HG02763 (cell line): ENCODE measurements at regions not wholly inside any gene's neighbourhood (a gene's known extent, or its start where the extent isn't known, plus 50 kb on each side); places are given as distances from the start of the nearest gene placed in this dataset.
"Not testable (repeated sequence)": the region's sequence is repeated elsewhere in the genome, so short reads cannot be mapped to it uniquely, and the experiment has no call there.

Experiments used
- ATAC-seq: cut with Tn5 transposase; IDR thresholded peaks from one replicate; pipeline ENCODE4 v1.9.1; 2021; ENCODE audit warnings: mild to moderate bottlenecking, moderate library complexity; ENCODE audit not compliant: unreplicated experiment

DNA sequence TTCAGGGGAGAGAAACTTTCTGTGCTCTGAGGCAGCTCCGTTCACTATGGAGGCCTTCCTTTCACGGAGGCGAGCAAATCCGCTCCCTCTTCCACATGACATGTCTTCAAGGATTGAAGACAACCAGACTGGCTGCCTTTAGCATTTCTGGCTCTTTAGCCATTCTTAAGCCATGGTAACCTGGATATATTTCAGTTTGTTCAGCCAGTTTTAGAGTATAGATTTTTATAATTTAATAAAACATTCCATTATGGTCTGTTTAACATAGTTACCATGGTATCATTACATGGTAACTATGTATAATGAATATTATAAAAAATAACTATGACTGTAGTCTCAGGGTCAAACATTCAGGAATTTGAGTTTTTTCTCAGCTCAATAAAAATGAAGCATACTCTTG lies 54.2 kb upstream of the NFIA start:
- ATAC-seq = no peak

DNA sequence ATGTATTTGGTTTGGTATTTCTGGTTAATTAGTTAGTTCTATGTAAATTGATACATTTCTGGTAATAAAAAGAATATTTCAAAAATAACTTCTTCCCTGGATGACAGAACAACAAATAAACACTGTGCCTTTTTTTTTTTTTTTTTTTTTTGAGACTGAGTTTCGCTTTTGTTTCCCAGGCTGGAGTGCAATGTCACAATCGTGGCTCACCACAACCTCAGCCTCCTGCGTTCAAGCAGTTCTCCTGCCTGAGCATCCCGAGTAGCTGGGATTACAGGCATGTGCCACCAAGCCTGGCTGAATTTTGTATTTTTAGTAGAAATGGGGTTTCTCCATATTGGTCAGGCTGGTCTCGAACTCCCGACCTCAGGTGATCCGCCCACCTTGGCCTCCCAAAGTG lies 64.3 kb upstream of the NFIA start:
- ATAC-seq = not testable (repeated sequence)

DNA sequence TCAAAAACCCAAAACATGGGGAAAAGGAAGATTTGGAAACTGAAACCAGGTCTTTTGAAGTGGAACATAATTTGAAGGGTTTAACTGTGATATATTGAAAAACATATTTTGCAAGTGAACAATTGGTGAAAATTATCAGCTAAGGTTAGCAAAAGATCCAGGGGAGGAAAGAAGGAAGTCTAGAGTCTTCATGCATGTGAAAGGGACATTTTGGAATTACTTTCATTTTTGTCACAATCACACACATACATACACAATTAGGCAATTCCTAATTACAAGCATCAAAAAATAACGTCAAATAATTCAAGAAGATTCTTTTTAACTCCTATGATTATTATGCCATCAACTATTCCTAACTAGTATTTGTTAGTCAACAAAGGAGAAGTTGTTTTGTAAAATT lies 64.7 kb upstream of the NFIA start:
- ATAC-seq = no peak

DNA sequence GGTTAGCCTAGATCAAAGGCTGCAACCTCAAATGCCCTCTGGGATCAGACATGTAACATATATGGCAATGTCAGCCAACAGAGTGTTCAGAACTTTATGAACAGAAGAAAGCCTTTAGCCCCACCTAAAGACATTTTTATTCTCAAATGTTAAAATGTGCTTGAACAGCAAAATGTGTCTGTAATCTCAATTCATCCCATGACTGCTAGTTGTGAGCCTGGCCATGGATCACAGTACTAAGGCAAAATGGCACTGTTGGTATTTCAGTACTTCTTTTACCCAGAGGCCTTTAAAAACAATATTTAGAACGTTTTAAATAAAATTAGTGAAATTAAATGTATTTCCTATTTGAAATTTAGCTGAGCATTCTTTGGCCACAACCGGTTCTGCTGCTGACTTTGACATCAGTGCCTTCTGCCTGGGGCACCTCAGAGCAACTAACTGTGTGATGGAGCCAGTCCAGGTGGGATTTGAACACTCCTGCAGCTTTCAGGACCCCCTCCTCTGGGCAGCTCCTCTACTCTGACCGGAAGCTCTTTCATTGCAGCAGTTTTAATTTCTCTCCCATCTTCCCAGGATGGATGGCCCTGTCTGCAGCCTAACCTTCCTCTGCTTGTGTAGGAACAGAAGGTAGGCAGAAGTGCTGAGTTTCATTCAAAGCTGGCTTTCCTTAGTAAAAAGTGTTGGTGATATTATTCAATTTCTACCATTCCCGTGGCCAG lies 68.3 kb upstream of the NFIA start:
- no peak for ATAC-seq

DNA sequence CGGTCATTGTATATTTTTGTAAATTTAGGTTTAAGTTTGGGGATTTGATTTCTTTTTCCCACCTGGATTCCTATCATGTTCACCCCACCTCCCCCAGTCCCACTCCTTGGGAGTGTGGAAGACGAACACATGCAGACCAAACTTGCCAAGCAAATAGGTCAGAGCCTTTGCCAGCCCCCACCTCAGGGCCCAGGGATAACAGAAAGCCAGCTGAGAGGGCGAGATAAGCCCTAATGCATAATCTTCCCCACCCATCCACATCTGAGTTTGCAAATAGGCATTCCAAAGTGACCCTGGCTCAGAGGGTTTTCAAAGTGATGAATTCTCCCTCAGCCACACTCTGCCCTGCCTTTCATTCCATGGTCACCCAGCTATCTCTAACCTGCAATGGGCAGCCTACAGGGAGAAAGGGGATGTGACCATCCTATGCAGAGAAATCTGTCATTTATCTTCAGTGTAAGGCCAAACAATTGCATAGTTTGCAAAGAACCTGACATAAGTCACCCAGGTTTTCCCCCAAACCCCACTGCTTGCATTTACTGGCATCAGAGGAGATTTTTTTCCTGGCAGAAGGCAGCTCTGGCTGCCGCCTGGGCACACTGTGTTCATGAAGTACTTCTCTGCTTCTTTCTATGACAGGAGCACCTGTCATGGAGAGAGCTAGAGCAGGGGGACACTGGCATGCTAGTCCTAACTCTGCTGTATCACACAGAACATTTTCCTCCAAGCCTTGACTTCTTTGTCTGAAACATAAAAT lies 69.0 kb upstream of the NFIA start:
- no peak for ATAC-seq

DNA sequence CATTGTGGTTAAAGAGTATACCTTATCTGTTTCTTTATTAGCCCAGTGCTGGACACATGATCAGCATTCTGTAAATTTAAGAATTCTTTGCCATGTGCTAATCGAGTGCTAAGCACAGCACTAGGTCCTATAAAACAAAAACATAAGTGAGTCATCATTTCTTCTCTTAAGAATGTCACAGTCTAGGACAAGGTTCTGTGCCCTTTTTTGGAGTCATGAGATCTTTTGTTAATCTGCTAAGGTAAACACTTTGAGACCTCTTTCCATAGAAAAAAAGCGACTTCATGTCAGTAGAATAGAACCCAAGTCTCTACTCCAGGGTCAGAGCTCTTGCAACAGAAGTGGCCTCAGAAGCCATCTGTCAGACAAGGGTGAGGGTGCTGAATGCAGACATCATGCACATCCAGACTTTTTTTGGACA lies 70.0 kb upstream of the NFIA start:
- no peak for ATAC-seq

DNA sequence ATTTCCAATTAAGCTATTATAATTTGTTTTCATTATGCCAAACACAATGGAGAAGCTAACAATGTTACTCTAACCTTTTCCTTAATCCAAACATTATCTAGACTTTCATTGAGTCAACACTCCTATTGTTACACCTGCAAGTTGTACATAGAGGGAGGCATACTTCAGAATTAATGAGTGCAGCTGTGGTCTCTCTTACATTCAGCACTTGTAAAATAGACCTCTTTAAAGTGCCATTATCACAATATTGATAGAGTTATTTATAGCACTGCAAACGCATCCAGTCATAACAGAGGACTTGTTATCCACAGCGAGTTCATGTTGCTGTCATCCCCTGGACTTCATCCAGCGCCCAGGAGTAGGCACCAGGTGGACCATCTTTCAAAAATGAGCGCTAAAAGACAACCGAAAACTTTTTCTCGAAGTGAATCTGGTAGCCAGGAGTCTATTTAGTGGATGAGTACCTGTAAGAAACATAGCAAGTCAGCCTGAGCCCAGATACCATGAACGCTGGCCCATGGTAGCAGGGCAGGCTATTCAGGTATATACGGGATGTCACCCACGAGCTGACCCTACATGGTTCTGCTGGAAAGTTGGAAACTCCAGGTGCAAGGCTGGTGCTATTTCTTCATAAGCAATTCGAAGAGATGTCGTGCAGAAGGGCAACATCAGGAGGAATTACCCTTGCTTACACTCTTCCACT lies 70.6 kb upstream of the NFIA start:
- ATAC-seq = no peak

DNA sequence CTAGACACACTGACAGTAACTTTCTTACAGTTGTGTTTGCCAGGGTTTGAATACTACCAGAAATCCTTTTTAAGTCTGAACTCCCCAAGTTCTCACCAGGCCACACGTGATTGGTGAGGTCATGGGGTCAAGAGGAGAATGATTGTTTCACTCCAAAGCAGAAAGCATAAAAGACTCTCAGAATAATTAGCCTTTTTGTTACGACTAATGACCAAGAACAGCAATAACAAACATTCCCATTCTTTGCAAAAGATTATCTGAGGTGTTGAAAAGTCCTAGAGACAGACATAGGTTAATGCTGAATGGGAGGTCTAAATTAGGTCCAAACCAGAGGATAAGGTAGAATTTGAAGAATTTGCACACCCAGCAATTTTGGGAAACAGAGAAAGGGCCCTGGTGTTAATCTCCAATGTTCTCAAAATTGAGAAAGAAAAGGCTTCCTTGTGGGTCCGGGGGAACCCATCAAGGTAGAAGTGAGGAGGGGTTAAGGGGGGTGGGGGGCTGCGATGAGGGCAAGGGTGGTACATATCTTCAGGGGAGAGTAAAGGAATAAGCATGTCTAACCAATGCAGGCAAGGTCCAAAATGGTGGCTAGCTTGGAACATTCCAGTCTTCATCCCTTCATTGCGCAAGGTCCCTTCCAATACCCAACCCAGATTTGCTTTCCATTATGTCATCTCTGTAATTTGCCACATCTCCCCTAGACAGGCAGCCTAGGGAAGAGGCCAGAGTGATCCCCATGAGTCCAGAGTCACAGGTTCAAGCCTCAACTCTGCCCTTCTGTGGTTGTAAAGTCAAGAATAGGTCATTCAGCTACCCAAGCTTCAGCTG lies 74.6 kb upstream of the NFIA start:
- ATAC-seq = no peak

DNA sequence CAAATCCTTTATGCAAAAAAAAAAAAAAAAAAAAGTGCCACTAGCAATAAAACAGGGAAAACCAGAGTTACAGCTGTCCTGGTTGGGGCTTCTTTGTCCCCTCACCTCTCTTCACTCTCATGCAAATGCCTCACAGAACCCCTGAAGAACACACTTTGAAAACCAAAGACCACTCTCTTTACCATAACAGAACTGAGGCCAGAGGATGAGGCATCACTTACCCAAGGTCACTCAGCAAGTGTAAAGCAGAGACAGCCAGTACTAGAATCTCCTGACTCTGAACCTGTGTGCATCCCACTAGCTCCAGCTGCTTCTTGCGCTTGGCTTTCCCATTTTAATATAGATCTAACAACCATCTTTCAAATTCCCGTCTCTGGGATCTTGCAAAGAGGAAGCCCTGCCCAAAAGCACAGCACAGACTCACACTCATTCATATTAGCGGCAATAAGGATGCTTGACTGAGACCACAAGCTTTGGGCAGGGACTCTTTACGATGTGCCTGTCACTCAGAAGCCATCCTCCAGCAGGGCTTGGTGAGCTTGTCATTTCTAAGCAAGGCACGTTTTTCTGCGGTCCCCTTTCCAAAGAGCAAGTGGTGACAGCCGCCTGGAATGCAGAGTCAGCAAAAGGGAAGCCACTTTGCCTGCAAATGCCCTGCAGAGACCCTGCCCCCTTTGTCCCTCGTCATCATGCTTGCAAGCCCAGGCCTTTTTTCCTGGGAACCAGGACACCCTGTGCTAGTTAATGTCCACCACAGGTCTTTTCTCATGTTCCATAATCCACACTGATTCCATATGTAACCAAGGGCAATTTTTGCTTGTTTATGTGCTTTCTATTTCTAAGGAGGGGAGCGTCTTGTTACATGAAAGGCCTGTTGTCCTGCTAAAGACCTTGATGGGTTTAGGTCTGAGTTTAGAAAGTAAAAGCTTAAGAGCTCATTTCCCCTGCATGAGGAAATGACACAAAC lies 76.5 kb upstream of the NFIA start:
- ATAC-seq = no peak

DNA sequence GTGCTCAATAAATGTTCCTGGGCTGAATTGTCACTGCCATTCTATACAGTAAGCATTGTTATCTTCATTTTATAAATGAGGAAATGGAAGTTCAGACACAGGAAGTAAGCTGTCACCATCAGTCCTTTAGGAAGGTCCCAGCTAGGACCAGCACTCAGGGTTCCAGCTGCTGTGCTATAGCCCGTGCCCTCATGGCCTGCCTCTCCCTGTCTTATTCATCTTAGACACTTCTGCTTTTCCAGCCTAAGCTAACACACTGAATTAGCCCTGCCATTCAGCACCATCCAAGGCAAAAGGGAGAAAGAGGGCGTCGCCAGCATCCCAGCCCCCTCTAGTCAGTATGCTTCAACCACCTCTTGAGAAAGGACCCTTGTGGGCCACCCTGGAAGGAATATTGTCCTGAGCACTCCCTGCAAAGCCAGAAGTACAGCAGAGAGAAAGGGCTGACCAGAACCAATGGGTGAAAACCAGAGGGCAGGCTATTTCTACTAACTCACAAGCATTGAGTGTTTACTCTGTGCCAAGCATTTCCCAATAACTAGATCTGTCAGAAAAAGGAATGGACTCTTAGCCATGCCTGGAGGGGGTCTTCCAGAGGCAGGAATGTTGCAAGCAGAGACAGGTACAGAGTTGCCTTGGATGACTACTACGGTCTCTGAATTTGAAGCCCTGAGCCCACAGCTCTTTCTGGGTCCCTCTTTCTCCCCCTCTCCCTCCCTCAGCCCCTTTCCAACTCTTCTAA lies 77.9 kb upstream of the NFIA start:
- ATAC-seq = no peak

DNA sequence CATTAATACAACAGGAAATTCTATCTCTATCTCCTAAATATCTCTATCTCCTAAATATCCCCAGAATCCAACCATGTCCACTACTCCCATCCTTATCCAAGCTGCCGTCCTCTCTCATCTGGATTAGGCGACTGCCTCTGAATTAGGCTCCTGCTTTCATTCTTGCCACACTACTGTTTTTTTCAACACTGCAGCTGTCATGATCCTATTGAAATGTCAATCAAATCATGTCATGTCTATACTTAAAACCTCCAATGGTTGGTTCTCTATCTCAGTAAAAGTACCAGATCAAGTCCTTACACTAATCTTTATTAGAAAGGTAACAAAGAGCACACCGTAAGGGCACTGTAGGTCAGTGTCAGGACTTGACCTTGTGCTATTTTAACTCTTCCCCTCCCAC lies 82.0 kb upstream of the NFIA start:
- no peak for ATAC-seq

DNA sequence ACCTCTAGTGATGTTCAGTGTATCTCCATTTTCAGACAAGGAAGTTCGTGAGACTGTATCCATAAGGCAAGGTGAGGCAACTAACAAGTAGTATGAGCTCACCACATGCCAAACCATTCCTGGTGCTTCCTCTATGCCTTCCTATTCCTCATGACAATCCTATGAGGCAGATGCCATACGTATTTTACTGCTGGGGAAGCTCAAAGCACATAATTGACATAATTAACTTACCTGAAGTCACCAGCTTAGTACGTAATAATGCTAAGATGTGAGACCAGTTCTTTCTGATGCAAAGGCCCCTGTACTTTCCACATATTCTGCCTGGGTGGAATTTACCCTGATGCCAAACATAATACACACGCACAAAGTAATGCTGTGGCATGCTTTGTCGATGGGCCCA lies 83.6 kb upstream of the NFIA start:
- ATAC-seq = no peak

DNA sequence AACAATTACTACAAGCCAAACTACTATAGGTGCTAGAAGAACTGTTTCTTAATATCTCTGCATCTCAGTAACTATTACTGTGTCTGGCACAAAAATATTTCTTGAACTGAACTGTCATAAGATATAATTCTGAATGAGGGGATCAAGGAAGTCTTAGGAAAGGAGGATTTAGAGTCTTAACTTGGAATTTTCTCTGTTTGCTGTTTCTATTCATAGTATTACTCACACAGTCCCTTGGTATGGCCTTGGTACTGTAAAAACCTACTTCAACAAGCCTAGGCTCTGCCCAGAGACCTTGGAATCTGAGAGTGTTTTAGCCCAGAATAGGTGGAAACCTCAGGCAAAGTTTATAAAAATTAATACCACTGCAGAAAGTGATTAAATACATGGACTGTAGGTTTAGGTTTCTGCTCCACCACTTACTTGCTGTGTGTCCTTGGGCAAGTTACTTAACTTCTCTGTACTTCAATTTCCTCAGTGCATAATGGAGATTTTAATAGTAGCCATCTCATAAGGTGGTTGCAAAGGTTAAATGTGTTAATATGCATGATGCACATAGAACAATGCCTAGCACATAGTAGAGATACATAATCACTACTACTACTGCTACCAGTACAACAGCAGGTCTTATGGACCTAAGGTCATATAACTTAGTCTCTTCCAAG lies 87.4 kb upstream of the NFIA start:
- ATAC-seq = no peak

DNA sequence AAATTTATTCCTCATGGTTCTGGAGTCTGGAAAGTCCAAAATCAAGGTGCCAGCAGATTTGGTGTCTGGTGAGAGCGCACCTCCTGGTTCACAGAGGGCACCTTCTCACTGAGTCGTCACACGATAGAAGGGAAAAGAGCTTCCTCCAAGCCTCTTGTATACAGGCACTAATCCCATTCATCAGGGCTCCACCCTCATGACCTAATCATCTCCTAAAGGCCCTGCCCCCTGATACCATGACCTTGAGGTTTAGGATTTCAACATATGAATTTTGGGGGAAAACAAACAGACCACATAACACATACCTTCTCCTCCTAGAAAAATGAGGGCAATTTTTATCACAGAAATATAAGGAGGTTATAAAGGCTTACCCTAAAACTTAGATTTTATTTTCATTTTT lies 88.0 kb upstream of the NFIA start:
- ATAC-seq = no peak

DNA sequence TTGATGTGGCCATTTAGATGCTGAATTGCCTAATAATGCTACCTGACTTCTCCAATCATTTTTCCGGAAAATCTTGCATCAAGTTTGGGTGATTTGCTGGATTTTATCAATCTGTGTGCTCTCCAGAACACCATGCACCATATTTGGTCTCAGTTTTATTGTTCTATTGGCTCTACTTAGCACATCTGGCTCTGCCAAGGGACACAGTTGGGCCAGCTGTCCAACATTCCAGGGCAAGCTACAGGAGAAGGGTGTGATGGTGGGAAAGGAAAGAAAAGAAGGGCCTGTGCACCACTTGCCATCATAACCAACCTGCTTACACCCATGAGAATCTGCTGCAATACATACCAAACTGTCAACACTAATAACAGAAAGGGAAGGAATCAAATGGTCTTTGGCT lies 90.2 kb upstream of the NFIA start:
- no peak for ATAC-seq

DNA sequence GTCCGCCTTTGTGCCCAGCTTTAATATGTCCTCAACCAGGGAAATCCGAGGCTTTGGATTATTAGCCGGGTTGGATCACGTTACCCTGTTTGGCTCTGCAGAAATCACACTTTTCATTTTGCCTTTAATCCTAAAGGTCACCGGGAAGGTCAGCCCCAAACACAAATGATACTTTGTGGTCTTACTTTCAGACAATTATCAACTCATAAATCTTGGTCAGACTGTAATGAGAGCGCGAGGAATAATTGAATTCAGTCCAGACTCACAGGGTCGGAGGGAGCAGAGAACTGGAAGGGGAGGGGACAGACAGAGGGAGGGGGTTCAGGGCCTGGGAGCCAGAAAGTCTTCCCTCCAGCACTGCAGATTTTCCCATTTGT lies 91.7 kb upstream of the NFIA start:
- ATAC-seq = no peak

DNA sequence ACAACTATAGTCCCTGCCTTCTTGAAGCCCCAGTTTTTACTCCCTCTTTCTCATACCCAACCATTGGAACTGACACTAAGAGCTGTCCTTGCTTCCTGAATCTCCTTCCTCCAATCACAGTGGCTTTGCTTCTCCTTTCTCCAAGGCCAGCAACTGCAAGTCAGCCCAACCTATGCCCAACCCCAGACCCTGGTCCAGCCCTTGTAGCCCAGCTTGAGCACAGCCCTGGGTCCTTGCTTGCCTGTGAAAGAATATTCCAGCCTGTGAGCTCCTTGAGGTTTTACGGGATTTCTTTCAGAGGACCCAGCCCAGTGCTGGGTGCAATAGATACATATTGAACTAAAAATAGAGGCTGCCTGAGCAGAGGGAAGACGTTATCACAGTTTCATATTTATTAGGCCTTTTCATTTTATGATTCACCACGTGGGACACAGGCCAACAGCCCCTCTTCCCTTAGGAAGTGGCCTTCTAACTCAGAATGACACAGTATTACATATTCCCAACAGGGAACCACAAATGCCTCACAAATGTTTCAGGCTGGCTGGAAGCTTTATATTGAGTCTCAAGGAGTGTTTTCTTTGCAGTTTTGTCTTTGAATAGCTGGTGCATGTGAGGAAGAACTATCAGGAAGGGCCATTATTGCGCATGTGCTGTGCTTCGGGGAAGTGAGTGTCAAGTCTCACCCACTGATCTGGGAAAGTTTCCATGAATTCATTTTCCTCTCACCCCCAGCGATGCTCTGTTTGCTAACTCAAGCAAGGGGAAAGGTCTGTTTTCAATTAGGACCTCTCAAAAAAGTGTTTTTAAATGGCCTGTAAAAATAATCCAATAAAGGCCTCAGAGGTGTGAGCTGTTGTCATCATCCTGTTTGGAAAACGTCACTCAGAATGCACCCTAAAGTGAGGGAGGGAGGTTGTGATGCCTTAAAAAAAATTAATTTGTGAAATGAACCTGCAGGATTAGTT lies 92.3 kb upstream of the NFIA start:
- ATAC-seq = no peak

DNA sequence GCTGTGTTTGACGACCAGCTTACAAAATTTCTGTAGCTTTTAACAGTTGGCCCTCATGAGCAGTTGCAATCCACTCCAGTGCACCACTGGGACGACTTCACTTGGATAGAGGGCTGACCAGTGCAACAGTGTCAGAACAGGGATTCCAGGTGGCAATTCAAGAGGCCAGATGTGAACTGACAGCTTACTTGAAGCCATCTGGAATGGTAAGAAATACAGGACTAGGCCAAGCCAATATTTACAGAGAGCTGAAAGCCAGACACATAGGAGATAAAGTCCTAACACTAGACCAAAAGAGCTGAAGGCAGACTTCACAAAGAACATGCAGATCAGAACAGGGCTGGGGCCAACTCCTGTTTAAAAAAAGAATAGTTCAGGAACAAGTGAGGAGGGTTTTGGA lies 93.5 kb upstream of the NFIA start:
- ATAC-seq = no peak
